CD4-positive, alpha-beta memory T cell (primary cell): ENCODE measurements at regions not wholly inside any gene's neighbourhood (a gene's known extent, or its start where the extent isn't known, plus 50 kb on each side); places are given as distances from the start of the nearest gene placed in this dataset.

Experiments
- CTCF ChIA-PET: fragments of 350-600 bp; sonication (Branson Sonifier 250); formaldehyde crosslinking; loops from one replicate; lab custom pipeline; 2021; ENCODE audit warnings: inconsistent platforms; ENCODE audit not compliant: partially characterized antibody; lab: Charles Lee
- POLR2A ChIA-PET: fragments of 350-600 bp; sonication (Branson Sonifier 250); formaldehyde crosslinking; loops from one replicate; lab custom pipeline; 2021; ENCODE audit not compliant: partially characterized antibody; lab: Charles Lee
- DNase-seq, 5 donors: peaks; one replicate each; pipeline versions ENCODE4 v3.0.0 to v3.0.0-alpha.2; 2020 to 2022; ENCODE audit warnings: mixed read lengths in 1 of 5
- H3K27ac ChIP-seq: one replicate; pipeline ENCODE4 v1.7.0; 2013; ENCODE audit warnings: low read depth, low read length
- H3K27me3 ChIP-seq: 2 replicates; pipeline ENCODE4 v1.7.0; 2013; ENCODE audit warnings: mild to moderate bottlenecking, low read length, moderate library complexity; ENCODE audit not compliant: insufficient read depth
- H3K36me3 ChIP-seq: 2 replicates; pipeline ENCODE4 v1.7.0; 2013; ENCODE audit warnings: mild to moderate bottlenecking, low read length, moderate library complexity; ENCODE audit not compliant: insufficient read depth
- H3K4me1 ChIP-seq: 2 replicates; pipeline ENCODE4 v1.7.0; 2013; ENCODE audit warnings: mild to moderate bottlenecking, low read length, moderate library complexity; ENCODE audit not compliant: insufficient read depth
- H3K4me3 ChIP-seq, 2 donors: one replicate each; pipeline ENCODE4 v1.7.0; 2013; ENCODE audit warnings: low read length in 2 of 2, mild to moderate bottlenecking in 1 of 2
- H3K9me3 ChIP-seq, 2 donors: one replicate each; pipeline ENCODE4 v1.7.0; 2013; ENCODE audit warnings: low read length in 2 of 2, control low read depth in 1 of 2; ENCODE audit not compliant: control insufficient read depth in 1 of 2
- H3K27ac Mint-ChIP-seq, 7 donors: one replicate each; pipeline ENCODE4 v1.8.0; 2020 to 2021; ENCODE audit warnings: mixed read lengths in 7 of 7, mild to moderate bottlenecking in 6 of 7, inconsistent platforms in 3 of 7, moderate library complexity in 3 of 7
- H3K27me3 Mint-ChIP-seq, 2 donors: one replicate each; pipeline ENCODE4 v1.8.0; 2020 to 2021; ENCODE audit warnings: mixed read lengths in 2 of 2
- H3K36me3 Mint-ChIP-seq, 2 donors: one replicate each; pipeline ENCODE4 v1.8.0; 2020 to 2021; ENCODE audit warnings: mixed read lengths in 2 of 2, inconsistent platforms in 1 of 2, mild to moderate bottlenecking in 1 of 2
- H3K4me1 Mint-ChIP-seq, 4 donors: one replicate each; pipeline ENCODE4 v1.8.0; 2020 to 2021; ENCODE audit warnings: mixed read lengths in 4 of 4, mild to moderate bottlenecking in 1 of 4
- H3K4me3 Mint-ChIP-seq, 8 donors: one replicate each; pipeline ENCODE4 v1.8.0; 2020 to 2021; ENCODE audit warnings: mixed read lengths in 8 of 8, mild to moderate bottlenecking in 7 of 8, moderate library complexity in 6 of 8, inconsistent platforms in 3 of 8
- H3K9me3 Mint-ChIP-seq, 8 donors: one replicate each; pipeline ENCODE4 v1.8.0; 2020 to 2021; ENCODE audit warnings: mixed read lengths in 8 of 8, mild to moderate bottlenecking in 5 of 8, inconsistent platforms in 3 of 8, moderate library complexity in 1 of 8
- intact Hi-C: fragments of 100-400 bp; cut with micrococcal nuclease; formaldehyde crosslinking; loops from one replicate; pipeline ENCODE4 v1.15.1; 2023

GRCh38 chr5:82859451-82860140, 217.6 kb downstream of the TMEM167A start:
- no peak overlapping the region for H3K4me3 ChIP-seq
- H3K36me3 ChIP-seq: no peaks in the 10 kb centered on the region
- POLR2A ChIA-PET: no interaction called here
- H3K36me3 Mint-ChIP-seq: no peaks in the 10 kb centered on the region
- no peak overlapping the region for H3K4me3 Mint-ChIP-seq
- CTCF ChIA-PET: no interaction called here
- no peak for DNase-seq
- no peaks in the 10 kb centered on the region for H3K27me3 Mint-ChIP-seq
- no peaks in the 10 kb centered on the region for H3K4me1 ChIP-seq
- no peaks in the 10 kb centered on the region for H3K9me3 Mint-ChIP-seq
- no peaks in the 10 kb centered on the region for H3K4me1 Mint-ChIP-seq
- no peaks in the 10 kb centered on the region for H3K27me3 ChIP-seq
- H3K27ac ChIP-seq: no peak overlapping the region
- H3K27ac Mint-ChIP-seq: no peak overlapping the region
- no peaks in the 10 kb centered on the region for H3K9me3 ChIP-seq
- intact Hi-C loops: no loop called here

- Mint-ChIP-seq H3K4me1 (no peaks in the 10 kb centered on the region), H3K36me3 (no peaks in the 10 kb centered on the region)
- CTCF ChIA-PET: no interaction called here
These were observed 218.8 kb downstream of the TMEM167A start for GRCh38 chr5:82858151-82859025.

GRCh38 chr5:82855893-82856550, 221.2 kb downstream of the TMEM167A start:
- no peak overlapping the region for H3K27ac ChIP-seq
- no peaks in the 10 kb centered on the region for H3K9me3 ChIP-seq
- no peak for DNase-seq
- H3K4me3 ChIP-seq: no peak overlapping the region
- no peak overlapping the region for H3K27ac Mint-ChIP-seq
- no peak overlapping the region for H3K4me3 Mint-ChIP-seq
- POLR2A ChIA-PET: no interaction called here
- H3K36me3 Mint-ChIP-seq: no peaks in the 10 kb centered on the region
- H3K27me3 Mint-ChIP-seq: peaks cover 0 to 3% of the 10 kb centered on the region in 2 donors
- CTCF ChIA-PET: no interaction called here
- no peaks in the 10 kb centered on the region for H3K9me3 Mint-ChIP-seq
- H3K4me1 Mint-ChIP-seq: no peaks in the 10 kb centered on the region
- intact Hi-C loops: no loop called here
- H3K4me1 ChIP-seq: no peaks in the 10 kb centered on the region
- H3K27me3 ChIP-seq: no peaks in the 10 kb centered on the region
- no peaks in the 10 kb centered on the region for H3K36me3 ChIP-seq

More at GRCh38 chr5:82858151-82859025, 218.8 kb downstream of the TMEM167A start:
- intact Hi-C loops: no loop called here
- Mint-ChIP-seq H3K4me3 (no peak overlapping the region), H3K27ac (no peak overlapping the region), H3K9me3 (no peaks in the 10 kb centered on the region), H3K27me3 (peaks cover 0 to 1% of the 10 kb centered on the region in 2 donors)
- no peak overlapping the region for H3K4me3 ChIP-seq
- H3K9me3 ChIP-seq: no peaks in the 10 kb centered on the region
- DNase-seq: no peak
- H3K36me3 ChIP-seq: no peaks in the 10 kb centered on the region
- no peak overlapping the region for H3K27ac ChIP-seq
- no peaks in the 10 kb centered on the region for H3K4me1 ChIP-seq
- H3K27me3 ChIP-seq: no peaks in the 10 kb centered on the region
- POLR2A ChIA-PET: no interaction called here

- H3K36me3 Mint-ChIP-seq: no peaks in the 10 kb centered on the region
- Histone ChIP-seq H3K4me1 (no peaks in the 10 kb centered on the region), H3K9me3 (no peaks in the 10 kb centered on the region), H3K27me3 (no peaks in the 10 kb centered on the region), H3K36me3 (no peaks in the 10 kb centered on the region), H3K4me3 (no peak overlapping the region), H3K27ac (no peak overlapping the region)
- ChIA-PET POLR2A (no interaction called here), CTCF (no interaction called here)
- H3K27me3 Mint-ChIP-seq: peaks cover 0 to 3% of the 10 kb centered on the region in 2 donors
- no peak overlapping the region for H3K27ac Mint-ChIP-seq
- no peak for DNase-seq
- no peaks in the 10 kb centered on the region for H3K4me1 Mint-ChIP-seq
- intact Hi-C loops: no loop called here
- H3K4me3 Mint-ChIP-seq: no peak overlapping the region
- H3K9me3 Mint-ChIP-seq: no peaks in the 10 kb centered on the region
These were observed 222.2 kb downstream of the TMEM167A start for GRCh38 chr5:82854956-82855355.

GRCh38 chr5:82851471-82851870, 225.7 kb downstream of the TMEM167A start:
- intact Hi-C loops: no loop called here
- H3K36me3 Mint-ChIP-seq: no peaks in the 10 kb centered on the region
- H3K4me1 Mint-ChIP-seq: no peaks in the 10 kb centered on the region
- no peaks in the 10 kb centered on the region for H3K9me3 ChIP-seq
- H3K27me3 ChIP-seq: no peaks in the 10 kb centered on the region
- no peak overlapping the region for H3K27ac Mint-ChIP-seq
- ChIA-PET CTCF (no interaction called here), POLR2A (no interaction called here)
- H3K27me3 Mint-ChIP-seq: peaks cover 0 to 5% of the 10 kb centered on the region in 2 donors
- no peak overlapping the region for H3K4me3 ChIP-seq
- no peak overlapping the region for H3K27ac ChIP-seq
- H3K9me3 Mint-ChIP-seq: no peaks in the 10 kb centered on the region
- no peak for DNase-seq
- no peak overlapping the region for H3K4me3 Mint-ChIP-seq
- no peaks in the 10 kb centered on the region for H3K4me1 ChIP-seq
- no peaks in the 10 kb centered on the region for H3K36me3 ChIP-seq

- Histone ChIP-seq H3K4me3 (no peak overlapping the region), H3K27me3 (no peaks in the 10 kb centered on the region), H3K4me1 (no peaks in the 10 kb centered on the region), H3K27ac (no peak overlapping the region), H3K36me3 (no peaks in the 10 kb centered on the region), H3K9me3 (no peaks in the 10 kb centered on the region)
- POLR2A ChIA-PET: no interaction called here
- Mint-ChIP-seq H3K4me3 (no peak overlapping the region), H3K27me3 (peaks cover 0 to 7% of the 10 kb centered on the region in 2 donors), H3K9me3 (no peaks in the 10 kb centered on the region), H3K36me3 (no peaks in the 10 kb centered on the region), H3K4me1 (no peaks in the 10 kb centered on the region), H3K27ac (no peak overlapping the region)
- DNase-seq: no peak
- intact Hi-C loops: no loop called here
- CTCF ChIA-PET: no interaction called here
These were observed 226.8 kb downstream of the TMEM167A start for GRCh38 chr5:82850393-82850792.

GRCh38 chr5:82849885-82850284, 227.3 kb downstream of the TMEM167A start:
- Histone ChIP-seq H3K4me3 (no peak overlapping the region), H3K36me3 (no peaks in the 10 kb centered on the region), H3K27ac (no peak overlapping the region), H3K27me3 (no peaks in the 10 kb centered on the region), H3K4me1 (no peaks in the 10 kb centered on the region), H3K9me3 (no peaks in the 10 kb centered on the region)
- no peaks in the 10 kb centered on the region for H3K36me3 Mint-ChIP-seq
- no peak overlapping the region for H3K4me3 Mint-ChIP-seq
- POLR2A ChIA-PET: no interaction called here
- intact Hi-C loops: no loop called here
- H3K4me1 Mint-ChIP-seq: no peaks in the 10 kb centered on the region
- peaks cover 0 to 10% of the 10 kb centered on the region in 2 donors for H3K27me3 Mint-ChIP-seq
- CTCF ChIA-PET: no interaction called here
- peaks cover 0 to 2% (median 0%) of the 10 kb centered on the region in 8 donors for H3K9me3 Mint-ChIP-seq
- H3K27ac Mint-ChIP-seq: no peak overlapping the region
- DNase-seq: no peak
